ENCODE measurements at regions not wholly inside any gene's neighbourhood (a gene's known extent, or its start where the extent isn't known, plus 50 kb on each side); places are given as distances from the start of the nearest gene placed in this dataset.

GRCh38 chr12:115000038-115000437 is 316.1 kb upstream of the TBX3 start:
- TF ChIP-seq CTBP1 (IDR thresholded peaks at IDR 0.05; ENCODE audit: borderline replicate concordance) (no peak), FOXA1 (IDR thresholded peaks at IDR 0.05) (no peak), NFRKB (IDR thresholded peaks at IDR 0.05) (no peak), L3MBTL2 (conservative IDR thresholded peaks at IDR 0.05) (no peak), HDGF (IDR thresholded peaks at IDR 0.05; ENCODE audit: borderline replicate concordance) (no peak), TARDBP (IDR thresholded peaks at IDR 0.05) (no peak), SUZ12 (IDR thresholded peaks at IDR 0.05) (no peak), FOXK2 (IDR thresholded peaks at IDR 0.05) (no peak), ZNF384 (IDR thresholded peaks at IDR 0.05) (no peak), SP1 (IDR thresholded peaks at IDR 0.05) (no peak), FOXM1 (IDR thresholded peaks at IDR 0.05; ENCODE audit: borderline replicate concordance) (no peak), ARNT (IDR thresholded peaks at IDR 0.05) (no peak), BHLHE40 (IDR thresholded peaks at IDR 0.05; ENCODE audit: borderline replicate concordance) (no peak), LEF1 (IDR thresholded peaks at IDR 0.05; ENCODE audit: borderline replicate concordance) (no peak)
